ENCODE measurements at regions not wholly inside any gene's neighbourhood (a gene's known extent, or its start where the extent isn't known, plus 50 kb on each side); places are given as distances from the start of the nearest gene placed in this dataset.

DNA sequence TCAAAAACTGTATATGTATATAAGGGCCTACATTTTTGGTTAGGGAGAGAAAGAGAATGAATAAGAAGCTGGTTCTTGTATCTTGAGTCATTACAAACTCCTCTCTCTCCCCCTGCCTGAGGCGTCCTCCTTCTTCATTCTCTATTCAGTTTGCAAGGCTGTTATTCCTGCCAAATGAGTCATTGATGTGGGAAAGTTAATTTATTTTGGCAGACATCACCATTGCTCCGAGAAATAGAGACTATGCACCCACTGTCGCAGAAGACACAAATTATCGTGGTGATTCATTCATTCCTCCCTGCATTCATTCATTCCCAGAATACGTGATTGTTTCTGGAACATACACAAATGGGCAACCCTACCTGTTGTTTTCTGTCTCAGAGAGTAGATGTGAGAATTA is 112.5 kb upstream of the MED13L start:
- no peak for DNase-seq (ENCODE audit: low read depth, low spot score)
- Histone ChIP-seq H3K9me3 (ENCODE audit: low read depth, low read length) (no peaks in the 10 kb centered on the region), H3K36me3 (ENCODE audit: insufficient read depth, low read length) (no peaks in the 10 kb centered on the region), H3K9ac (ENCODE audit: insufficient read length) (no peak overlapping the region), H3K27ac (no peak overlapping the region), H3K4me3 (no peak overlapping the region)
- TF ChIP-seq POLR2AphosphoS5 (IDR thresholded peaks at IDR 0.05; ENCODE audit: borderline replicate concordance, low read depth, low read length) (no peak), FOXP2 (optimal IDR thresholded peaks at IDR 0.05; ENCODE audit: control extremely low read depth, extremely low read length, insufficient read depth) (no peak), EZH2 (IDR thresholded peaks at IDR 0.05) (no peak)

DNA sequence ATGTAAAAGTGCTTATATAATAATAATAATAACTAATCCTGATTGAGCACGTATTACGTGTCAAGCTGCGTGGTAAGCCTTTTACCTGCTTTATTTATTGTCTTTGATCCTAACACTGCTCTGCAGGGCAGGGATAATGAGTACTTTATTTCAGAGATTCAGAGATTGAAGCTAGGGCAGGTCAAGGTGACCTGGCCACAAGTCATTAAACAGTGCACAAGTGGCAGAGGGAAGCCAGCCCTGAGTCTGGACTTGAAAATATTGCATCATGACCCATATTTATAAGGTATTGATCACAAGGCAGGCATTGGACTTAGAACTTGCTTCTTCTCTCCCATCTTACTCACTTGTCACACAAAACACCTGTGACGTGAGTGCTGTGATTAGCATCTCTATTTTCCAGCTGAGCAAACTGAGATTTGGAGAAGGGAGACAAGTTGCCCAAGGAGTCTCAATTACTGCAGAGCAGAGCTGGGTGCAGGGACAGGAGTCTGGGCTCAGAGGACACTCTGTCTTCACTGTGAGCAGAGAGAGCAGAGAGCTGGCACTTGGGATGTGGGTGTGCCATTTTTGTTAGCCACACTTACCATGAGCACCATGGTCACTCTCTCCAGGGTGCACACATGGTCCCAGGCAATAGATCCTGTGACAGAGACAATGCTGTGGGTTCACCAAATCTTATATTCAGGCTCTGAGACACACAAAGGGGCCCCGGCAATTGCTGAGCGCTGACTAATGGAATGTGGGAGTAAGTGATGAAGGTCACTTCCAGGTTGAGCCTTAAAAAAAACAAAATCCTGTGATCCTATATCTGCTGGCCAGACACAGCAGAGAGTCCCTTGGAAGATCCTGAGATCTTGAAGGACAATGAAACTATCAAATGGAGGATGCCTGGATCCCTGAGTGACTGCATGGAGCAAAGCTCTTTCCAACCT is 113.2 kb upstream of the MED13L start:
- Histone ChIP-seq H3K27ac (no peak overlapping the region), H3K9ac (ENCODE audit: insufficient read length) (no peak overlapping the region), H3K9me3 (ENCODE audit: low read depth, low read length) (no peaks in the 10 kb centered on the region), H3K4me3 (no peak overlapping the region), H3K36me3 (ENCODE audit: insufficient read depth, low read length) (no peaks in the 10 kb centered on the region)
- no peak for DNase-seq (ENCODE audit: low read depth, low spot score)
- TF ChIP-seq FOXP2 (optimal IDR thresholded peaks at IDR 0.05; ENCODE audit: control extremely low read depth, extremely low read length, insufficient read depth) (no peak), POLR2AphosphoS5 (IDR thresholded peaks at IDR 0.05; ENCODE audit: borderline replicate concordance, low read depth, low read length) (no peak), EZH2 (IDR thresholded peaks at IDR 0.05) (no peak)

- Histone ChIP-seq H3K27ac (no peak overlapping the region), H3K4me3 (no peak overlapping the region), H3K36me3 (ENCODE audit: insufficient read depth, low read length) (no peaks in the 10 kb centered on the region), H3K9me3 (ENCODE audit: low read depth, low read length) (no peaks in the 10 kb centered on the region), H3K9ac (ENCODE audit: insufficient read length) (no peak overlapping the region)
- TF ChIP-seq EZH2 (IDR thresholded peaks at IDR 0.05) (no peak), FOXP2 (optimal IDR thresholded peaks at IDR 0.05; ENCODE audit: control extremely low read depth, extremely low read length, insufficient read depth) (no peak), POLR2AphosphoS5 (IDR thresholded peaks at IDR 0.05; ENCODE audit: borderline replicate concordance, low read depth, low read length) (no peak)
- DNase-seq (ENCODE audit: low read depth, low spot score): no peak
These were observed 114.0 kb upstream of the MED13L start for GRCh38 chr12:116391501-116391900.

DNA sequence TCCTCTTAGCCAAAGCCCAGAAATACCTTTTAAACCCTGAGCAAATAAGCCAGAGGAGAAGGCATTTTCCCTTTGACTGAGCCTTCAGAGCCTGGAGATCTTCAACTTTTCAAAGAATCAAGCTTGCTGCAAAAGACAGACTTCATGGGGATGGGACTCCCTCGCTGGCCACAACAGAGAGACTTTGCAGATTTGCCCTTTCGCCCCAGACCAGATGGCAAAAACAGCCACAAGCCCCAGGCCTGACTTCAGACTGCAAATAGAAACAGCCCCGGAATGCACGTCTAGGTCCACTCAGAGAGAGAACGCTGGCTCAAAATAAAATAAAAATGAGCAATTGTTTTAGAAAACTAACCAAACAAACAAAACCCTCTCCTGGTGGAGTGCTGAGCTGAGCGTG is 114.6 kb upstream of the MED13L start:
- Histone ChIP-seq H3K4me3 (no peak overlapping the region), H3K9ac (ENCODE audit: insufficient read length) (no peak overlapping the region), H3K27ac (no peak overlapping the region), H3K36me3 (ENCODE audit: insufficient read depth, low read length) (no peaks in the 10 kb centered on the region), H3K9me3 (ENCODE audit: low read depth, low read length) (no peaks in the 10 kb centered on the region)
- DNase-seq (ENCODE audit: low read depth, low spot score): no peak
- TF ChIP-seq FOXP2 (optimal IDR thresholded peaks at IDR 0.05; ENCODE audit: control extremely low read depth, extremely low read length, insufficient read depth) (no peak), EZH2 (IDR thresholded peaks at IDR 0.05) (no peak), POLR2AphosphoS5 (IDR thresholded peaks at IDR 0.05; ENCODE audit: borderline replicate concordance, low read depth, low read length) (no peak)

- TF ChIP-seq POLR2AphosphoS5 (IDR thresholded peaks at IDR 0.05; ENCODE audit: borderline replicate concordance, low read depth, low read length) (no peak), EZH2 (IDR thresholded peaks at IDR 0.05) (no peak)
- no peak overlapping the region for H3K27ac ChIP-seq
- H3K9me3 ChIP-seq (ENCODE audit: low read depth, low read length): no peaks in the 10 kb centered on the region
- H3K36me3 ChIP-seq (ENCODE audit: insufficient read depth, low read length): no peaks in the 10 kb centered on the region
- no peak overlapping the region for H3K4me3 ChIP-seq
- no peak for DNase-seq (ENCODE audit: low read depth, low spot score)
- no peak overlapping the region for H3K9ac ChIP-seq (ENCODE audit: insufficient read length)
These were observed 115.8 kb upstream of the MED13L start for GRCh38 chr12:116393255-116393654.

DNA sequence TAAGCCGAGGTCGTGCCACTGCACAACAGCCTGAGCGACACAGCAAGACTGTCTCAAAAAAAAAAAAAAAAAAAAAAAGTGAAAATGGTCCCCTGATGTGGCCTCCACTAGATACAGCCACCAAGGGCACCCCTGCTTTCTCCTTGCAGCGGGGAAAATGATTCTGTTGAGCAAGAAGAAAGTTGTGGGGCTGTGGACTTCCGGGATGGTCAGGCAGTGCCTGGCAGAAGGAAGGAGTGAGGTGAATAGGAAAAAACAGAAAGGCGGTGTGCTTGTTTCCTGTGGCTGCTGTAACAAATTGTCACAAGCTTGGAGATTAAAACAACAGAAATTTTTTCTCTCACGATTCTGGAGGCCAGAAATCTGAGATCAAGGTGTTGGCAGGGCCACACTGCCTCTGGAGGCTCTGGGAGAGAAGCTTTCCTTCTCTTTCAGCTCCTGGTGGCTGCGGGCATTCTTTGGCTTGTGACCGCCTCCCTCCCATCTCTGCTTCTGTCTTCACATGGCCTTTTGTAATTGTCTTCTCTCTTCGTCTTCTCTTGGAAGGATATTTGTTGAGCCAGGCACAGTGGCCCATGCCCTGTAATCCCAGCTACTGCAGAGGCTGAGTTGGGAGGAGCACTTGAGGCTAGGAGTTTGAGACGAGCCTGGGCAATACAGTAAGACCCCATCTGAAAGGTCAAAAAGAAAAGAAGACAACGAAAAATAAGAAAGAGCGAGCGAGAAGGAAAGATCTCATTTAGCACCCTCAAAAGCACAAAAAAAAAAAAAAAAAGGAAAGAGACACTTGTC is 116.6 kb upstream of the MED13L start:
- TF ChIP-seq POLR2AphosphoS5 (IDR thresholded peaks at IDR 0.05; ENCODE audit: borderline replicate concordance, low read depth, low read length) (no peak), FOXP2 (optimal IDR thresholded peaks at IDR 0.05; ENCODE audit: control extremely low read depth, extremely low read length, insufficient read depth) (no peak), EZH2 (IDR thresholded peaks at IDR 0.05) (no peak)
- H3K9ac ChIP-seq (ENCODE audit: insufficient read length): no peak overlapping the region

DNA sequence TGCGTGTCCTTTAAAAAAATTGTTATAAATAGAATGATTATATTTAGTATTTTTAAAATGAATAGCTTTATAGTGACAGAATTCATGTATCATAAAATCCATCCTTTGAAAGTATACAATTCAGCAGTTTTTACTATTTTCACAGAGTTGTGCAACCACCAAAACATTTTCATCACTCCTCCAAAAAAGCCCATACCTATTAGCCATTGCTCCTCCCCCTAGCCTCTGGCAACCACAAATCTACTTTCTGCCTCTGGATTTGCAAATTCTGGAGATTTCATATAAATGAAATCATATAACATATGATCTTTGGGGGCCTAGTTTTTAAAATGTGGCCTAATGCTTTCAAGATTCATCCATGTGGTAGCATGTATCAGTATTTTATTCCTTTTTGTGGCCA is 117.9 kb upstream of the MED13L start:
- TF ChIP-seq FOXP2 (optimal IDR thresholded peaks at IDR 0.05; ENCODE audit: control extremely low read depth, extremely low read length, insufficient read depth) (no peak), EZH2 (IDR thresholded peaks at IDR 0.05) (no peak), POLR2AphosphoS5 (IDR thresholded peaks at IDR 0.05; ENCODE audit: borderline replicate concordance, low read depth, low read length) (peak; percentile 33; the same call in 1 of the 2 replicates)
- no peaks in the 10 kb centered on the region for H3K9me3 ChIP-seq (ENCODE audit: low read depth, low read length)
- no peaks in the 10 kb centered on the region for H3K36me3 ChIP-seq (ENCODE audit: insufficient read depth, low read length)
- peak overlapping the region; percentile 17; the same call in 1 of the 2 replicates for H3K4me3 ChIP-seq
- peak overlapping the region; percentile 4 for H3K9ac ChIP-seq (ENCODE audit: insufficient read length)
- peak overlapping the region; percentile 95 for H3K27ac ChIP-seq
- peak; percentile 91 for DNase-seq (ENCODE audit: low read depth, low spot score)

More for the DNA sequence above, 116.6 kb upstream of the MED13L start:
- H3K9me3 ChIP-seq (ENCODE audit: low read depth, low read length): no peaks in the 10 kb centered on the region
- DNase-seq (ENCODE audit: low read depth, low spot score): no peak
- peak overlapping the region; percentile 10; the same call in 1 of the 2 replicates for H3K27ac ChIP-seq
- H3K36me3 ChIP-seq (ENCODE audit: insufficient read depth, low read length): no peaks in the 10 kb centered on the region
- no peak overlapping the region for H3K4me3 ChIP-seq

DNA sequence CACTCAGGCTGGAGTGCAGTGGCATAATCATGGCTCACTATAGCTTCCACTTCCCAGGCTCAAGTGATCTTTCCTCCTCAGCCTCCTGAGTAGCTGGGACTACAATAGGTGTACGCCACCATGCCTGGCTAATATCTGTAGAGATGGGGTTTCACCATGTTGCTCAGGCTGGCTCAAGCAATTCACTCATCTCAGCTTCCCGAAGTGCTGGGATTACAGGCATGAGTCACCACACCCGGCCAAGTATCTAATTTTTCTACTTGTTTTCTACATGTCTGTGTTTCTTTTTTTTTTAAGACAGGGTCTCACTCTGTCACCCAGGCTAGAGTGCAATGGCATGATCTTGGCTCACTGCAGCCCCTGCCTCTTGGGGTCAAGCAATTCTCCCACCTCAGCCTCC is 119.7 kb upstream of the MED13L start:
- Histone ChIP-seq H3K36me3 (ENCODE audit: insufficient read depth, low read length) (no peaks in the 10 kb centered on the region), H3K27ac (no peak overlapping the region), H3K4me3 (no peak overlapping the region), H3K9me3 (ENCODE audit: low read depth, low read length) (no peaks in the 10 kb centered on the region), H3K9ac (ENCODE audit: insufficient read length) (no peak overlapping the region)
- DNase-seq (ENCODE audit: low read depth, low spot score): no peak
- TF ChIP-seq POLR2AphosphoS5 (IDR thresholded peaks at IDR 0.05; ENCODE audit: borderline replicate concordance, low read depth, low read length) (no peak), EZH2 (IDR thresholded peaks at IDR 0.05) (no peak), FOXP2 (optimal IDR thresholded peaks at IDR 0.05; ENCODE audit: control extremely low read depth, extremely low read length, insufficient read depth) (no peak)

Data from SK-N-MC (cell line).